Gastrocnemius medialis (tissue), 4 donors: ENCODE measurements at regions not wholly inside any gene's neighbourhood (a gene's known extent, or its start where the extent isn't known, plus 50 kb on each side); places are given as distances from the start of the nearest gene placed in this dataset.

ENCODE experiments used
- ATAC-seq, 2 donors: fragments of 150-250 bp; one replicate each; pipeline ENCODE4 v1.9.1; 2016
- DNase-seq, 2 donors: peaks; one replicate each; pipeline ENCODE4 v3.0.0-alpha.2; 2019
- H3K27ac ChIP-seq, 4 donors: fragments of 200-600 bp; sonication (generic); 1 replicate in 1 of 4; 2 replicates in 3 of 4; pipeline ENCODE4 v1.5.1; 2016 to 2018; ENCODE audit warnings: mild to moderate bottlenecking in 2 of 4, moderate library complexity in 1 of 4
- H3K27me3 ChIP-seq, 3 donors: fragments of 200-600 bp; sonication (generic) in 2 of 3; 1 replicate in 1 of 3; 2 replicates in 2 of 3; pipeline versions ENCODE4 v1.5.1 to v1.6.0; 2016 to 2019; ENCODE audit warnings: mild to moderate bottlenecking in 1 of 3, moderate library complexity in 1 of 3
- H3K36me3 ChIP-seq, 2 donors: fragments of 200-600 bp; sonication (generic) in 1 of 2; one replicate each; pipeline ENCODE4 v1.5.1; 2017 to 2018
- H3K4me1 ChIP-seq, 2 donors: fragments of 200-600 bp; sonication (generic) in 1 of 2; one replicate each; pipeline ENCODE4 v1.5.1; 2016 to 2017; ENCODE audit warnings: mild to moderate bottlenecking in 2 of 2
- H3K4me3 ChIP-seq, 4 donors: fragments of 200-600 bp; sonication (generic) in 3 of 4; 1 replicate in 1 of 4; 2 replicates in 3 of 4; pipeline ENCODE4 v1.5.1; 2016 to 2019; ENCODE audit warnings: mild to moderate bottlenecking in 2 of 4
- H3K9me3 ChIP-seq, 3 donors: fragments of 200-600 bp; sonication (generic) in 2 of 3; 1 replicate in 1 of 3; 2 replicates in 2 of 3; pipeline ENCODE4 v1.5.1; 2016 to 2019
- POLR2A ChIP-seq, 2 donors: fragments of 450-650 bp; IDR thresholded peaks; one replicate each; pipeline ENCODE4 v1.6.1; 2017; ENCODE audit warnings: antibody characterized with exemption in 2 of 2, mild to moderate bottlenecking in 2 of 2, moderate library complexity in 2 of 2
- in situ Hi-C, 4 donors: fragments of 200-750 bp; cut with MboI; loops; one replicate each; pipeline versions ENCODE4 v1.15.0 to v1.8.0; 2017; ENCODE audit warnings: low sequenced_read_pairs in 4 of 4
- intact Hi-C: fragments of 100-400 bp; cut with DNase I; formaldehyde crosslinking; loops from one replicate; pipeline ENCODE4 v1.15.1; 2023; ENCODE audit warnings: low total_unique reads
- TF ChIP-seq, protein P1 (sequence below), 5 experiments: fragments of 450-650 bp in 3 of 5; fragments of 200-600 bp in 2 of 5; sonication (generic) in 2 of 5; IDR thresholded peaks in 4 of 5; conservative IDR thresholded peaks in 1 of 5; 1 replicate in 4 of 5; 2 replicates in 1 of 5; pipeline ENCODE4 v1.5.1; 2016 to 2019; ENCODE audit warnings: antibody characterized with exemption in 5 of 5, mild to moderate bottlenecking in 3 of 5, moderate library complexity in 3 of 5

DNA sequence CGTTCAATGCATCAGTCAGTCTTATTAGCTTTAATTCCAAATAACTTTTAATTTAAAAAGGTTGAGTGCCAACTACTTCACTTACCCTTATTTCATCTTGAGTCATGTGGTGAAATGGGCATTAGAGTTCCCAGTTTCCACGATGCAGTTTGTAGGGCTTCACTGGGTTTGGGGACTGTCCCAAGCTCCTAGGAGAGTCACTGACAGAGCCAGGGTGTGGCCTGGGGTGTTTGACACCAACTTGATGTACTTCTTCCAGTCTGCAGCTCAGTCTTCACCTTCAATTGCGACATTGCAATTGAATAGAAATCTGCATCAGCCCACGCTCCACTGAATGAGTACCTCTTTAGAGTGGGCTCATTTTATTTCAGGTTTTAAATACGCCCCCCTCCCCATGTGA, 165.3 kb downstream of the ARL4C start:
- no peak for TF ChIP-seq POLR2A (IDR thresholded peaks at IDR 0.05)
- TF ChIP-seq, protein P1, sequence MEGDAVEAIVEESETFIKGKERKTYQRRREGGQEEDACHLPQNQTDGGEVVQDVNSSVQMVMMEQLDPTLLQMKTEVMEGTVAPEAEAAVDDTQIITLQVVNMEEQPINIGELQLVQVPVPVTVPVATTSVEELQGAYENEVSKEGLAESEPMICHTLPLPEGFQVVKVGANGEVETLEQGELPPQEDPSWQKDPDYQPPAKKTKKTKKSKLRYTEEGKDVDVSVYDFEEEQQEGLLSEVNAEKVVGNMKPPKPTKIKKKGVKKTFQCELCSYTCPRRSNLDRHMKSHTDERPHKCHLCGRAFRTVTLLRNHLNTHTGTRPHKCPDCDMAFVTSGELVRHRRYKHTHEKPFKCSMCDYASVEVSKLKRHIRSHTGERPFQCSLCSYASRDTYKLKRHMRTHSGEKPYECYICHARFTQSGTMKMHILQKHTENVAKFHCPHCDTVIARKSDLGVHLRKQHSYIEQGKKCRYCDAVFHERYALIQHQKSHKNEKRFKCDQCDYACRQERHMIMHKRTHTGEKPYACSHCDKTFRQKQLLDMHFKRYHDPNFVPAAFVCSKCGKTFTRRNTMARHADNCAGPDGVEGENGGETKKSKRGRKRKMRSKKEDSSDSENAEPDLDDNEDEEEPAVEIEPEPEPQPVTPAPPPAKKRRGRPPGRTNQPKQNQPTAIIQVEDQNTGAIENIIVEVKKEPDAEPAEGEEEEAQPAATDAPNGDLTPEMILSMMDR (IDR thresholded peaks at IDR 0.05 in 4 of 5, conservative IDR thresholded peaks at IDR 0.05 in 1 of 5) = no peak
- ATAC-seq (no peak), DNase-seq (no peak)
- no peaks in the 10 kb centered on the region for H3K27me3 ChIP-seq
- no peak overlapping the region for H3K27ac ChIP-seq
- H3K4me3 ChIP-seq = no peak overlapping the region
- no peaks in the 10 kb centered on the region for H3K9me3 ChIP-seq
- in situ Hi-C loops = no loop called here
- no peaks in the 10 kb centered on the region for H3K36me3 ChIP-seq
- H3K4me1 ChIP-seq = peaks cover 0 to 15% of the 10 kb centered on the region in 2 donors
- intact Hi-C loops = no loop called here

DNA sequence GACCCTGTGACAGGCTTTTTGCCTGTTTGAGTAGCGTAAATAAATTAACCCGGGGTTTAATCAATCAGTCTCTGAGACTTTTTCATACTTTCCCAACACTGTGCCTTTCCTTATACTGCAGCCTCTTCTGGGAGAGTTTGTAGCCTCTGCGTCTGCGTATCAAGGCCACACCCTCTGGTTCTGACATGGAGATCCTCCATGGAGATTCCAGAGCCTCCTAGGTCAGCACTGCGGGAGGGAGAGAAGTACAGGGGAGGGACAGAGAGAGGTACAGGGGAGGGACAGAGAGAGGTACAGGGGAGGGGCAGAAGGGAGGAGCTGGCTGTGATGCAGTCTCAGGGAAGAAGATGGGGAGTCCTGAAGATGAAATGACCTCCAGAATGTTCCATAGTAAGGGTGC, 166.0 kb downstream of the ARL4C start:
- ATAC-seq = no peak
- Histone ChIP-seq H3K4me1 (peaks cover 0 to 11% of the 10 kb centered on the region in 2 donors), H3K36me3 (no peaks in the 10 kb centered on the region), H3K27me3 (no peaks in the 10 kb centered on the region), H3K4me3 (no peak overlapping the region), H3K9me3 (no peaks in the 10 kb centered on the region), H3K27ac (no peak overlapping the region)
- no peak for DNase-seq
- in situ Hi-C loops = no loop called here
- no peak for TF ChIP-seq POLR2A (IDR thresholded peaks at IDR 0.05)
- TF ChIP-seq, protein P1 (IDR thresholded peaks at IDR 0.05 in 4 of 5, conservative IDR thresholded peaks at IDR 0.05 in 1 of 5) = no peak
- intact Hi-C loops = no loop called here

DNA sequence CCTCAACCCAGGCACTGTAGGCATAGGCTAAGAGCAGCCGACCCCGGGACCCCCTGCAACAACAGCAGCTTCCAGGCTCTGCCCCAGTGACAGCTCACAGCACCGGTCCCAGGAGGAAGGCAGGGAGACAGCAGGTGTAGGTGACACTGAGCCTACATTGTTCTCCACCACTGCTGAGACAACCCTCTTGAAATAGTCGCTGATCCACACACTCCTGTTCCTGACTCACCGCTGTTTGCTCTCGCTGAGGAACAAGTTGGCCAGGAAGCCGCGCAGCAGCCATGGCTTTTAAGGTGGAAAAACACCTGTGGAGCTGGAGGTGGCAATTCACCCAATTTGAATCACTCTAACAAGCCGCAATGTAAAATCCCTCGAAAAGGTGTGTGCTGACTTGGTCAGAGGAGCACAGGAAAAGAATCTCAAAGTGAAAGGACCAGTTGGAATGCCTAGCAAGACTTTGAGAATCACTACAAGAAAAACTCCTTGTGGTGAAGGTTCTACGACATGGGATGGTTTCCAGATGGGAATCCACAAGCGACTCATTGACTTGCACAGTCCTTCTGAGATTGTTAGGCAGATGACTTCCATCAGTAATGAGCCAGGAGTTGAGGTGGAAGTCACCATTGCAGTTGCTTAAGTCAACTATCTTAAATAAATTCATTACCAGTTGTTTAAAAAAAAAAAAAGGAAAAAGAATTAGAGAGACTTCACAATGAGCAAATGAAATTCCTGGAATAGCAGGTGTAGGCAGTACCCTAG, 167.5 kb downstream of the ARL4C start:
- H3K4me1 ChIP-seq = no peaks in the 10 kb centered on the region
- no peak for DNase-seq
- no peak for ATAC-seq
- H3K36me3 ChIP-seq = no peaks in the 10 kb centered on the region
- H3K27me3 ChIP-seq = no peaks in the 10 kb centered on the region
- TF ChIP-seq POLR2A (IDR thresholded peaks at IDR 0.05) = no peak
- TF ChIP-seq, protein P1 (IDR thresholded peaks at IDR 0.05 in 4 of 5, conservative IDR thresholded peaks at IDR 0.05 in 1 of 5) = no peak
- intact Hi-C loops = no loop called here
- H3K27ac ChIP-seq = no peak overlapping the region
- in situ Hi-C loops = no loop called here
- no peak overlapping the region for H3K4me3 ChIP-seq
- H3K9me3 ChIP-seq = no peaks in the 10 kb centered on the region

DNA sequence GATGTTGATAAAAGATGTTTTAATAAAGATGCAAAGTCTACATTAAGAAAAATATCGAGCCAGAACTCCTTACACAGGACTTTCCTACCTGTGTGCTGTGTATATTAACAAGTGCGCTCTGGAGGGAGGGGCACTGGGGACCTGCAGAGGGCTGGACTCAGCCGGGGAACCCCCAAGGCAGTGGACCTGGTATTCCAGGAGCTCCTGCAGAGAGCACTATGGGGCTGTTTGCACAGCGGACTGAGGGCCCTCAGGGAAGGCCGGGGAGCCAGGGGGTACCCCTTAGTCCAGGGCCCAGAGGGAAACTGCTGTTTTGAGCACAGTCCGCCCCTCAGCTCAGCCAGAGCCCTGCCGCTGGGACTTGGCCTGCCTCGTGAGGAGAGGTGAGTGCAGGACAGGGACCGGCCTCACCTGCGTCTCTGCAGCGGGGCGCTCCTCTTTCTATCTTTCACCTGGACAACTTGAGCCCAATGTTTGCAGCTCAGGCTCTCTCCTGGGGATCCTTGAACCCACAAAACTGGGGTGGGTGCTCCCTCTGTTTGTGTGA, 168.4 kb downstream of the ARL4C start:
- no peaks in the 10 kb centered on the region for H3K9me3 ChIP-seq
- in situ Hi-C loops (no loop called here), intact Hi-C loops (no loop called here)
- H3K4me1 ChIP-seq = no peaks in the 10 kb centered on the region
- H3K27me3 ChIP-seq = no peaks in the 10 kb centered on the region
- H3K36me3 ChIP-seq = no peaks in the 10 kb centered on the region
- DNase-seq (no peak), ATAC-seq (no peak)
- TF ChIP-seq POLR2A (IDR thresholded peaks at IDR 0.05) = no peak
- TF ChIP-seq, protein P1 (IDR thresholded peaks at IDR 0.05 in 4 of 5, conservative IDR thresholded peaks at IDR 0.05 in 1 of 5) = no peak
- H3K4me3 ChIP-seq = no peak overlapping the region
- no peak overlapping the region for H3K27ac ChIP-seq
